Stimulated activated memory B cell treated with anti-CD40 and anti-IgM and Interleukin-4, amounts not matched to agents 10 μg/mL and 1 μg/mL and 100 μg/mL, for 72 hours (primary cell): ENCODE measurements at regions not wholly inside any gene's neighbourhood (a gene's known extent, or its start where the extent isn't known, plus 50 kb on each side); places are given as distances from the start of the nearest gene placed in this dataset.

Experiments
- ATAC-seq: fragments of 150-1000 bp; cut with Tn5 transposase; 2 replicates; pipeline ENCODE4 v1.10.0; 2021
- H3K27ac Mint-ChIP-seq: one replicate; pipeline ENCODE4 v1.8.0; 2022; ENCODE audit warnings: mild to moderate bottlenecking, mixed read lengths
- H3K27me3 Mint-ChIP-seq: one replicate; pipeline ENCODE4 v1.8.0; 2022; ENCODE audit warnings: mixed read lengths
- H3K36me3 Mint-ChIP-seq: one replicate; pipeline ENCODE4 v1.8.0; 2022; ENCODE audit warnings: mixed read lengths
- H3K4me1 Mint-ChIP-seq: one replicate; pipeline ENCODE4 v1.8.0; 2022; ENCODE audit warnings: mixed read lengths
- H3K4me3 Mint-ChIP-seq: one replicate; pipeline ENCODE4 v1.8.0; 2022; ENCODE audit warnings: mild to moderate bottlenecking, moderate library complexity, mixed read lengths
- H3K9me3 Mint-ChIP-seq: one replicate; pipeline ENCODE4 v1.8.0; 2022; ENCODE audit warnings: mixed read lengths

DNA sequence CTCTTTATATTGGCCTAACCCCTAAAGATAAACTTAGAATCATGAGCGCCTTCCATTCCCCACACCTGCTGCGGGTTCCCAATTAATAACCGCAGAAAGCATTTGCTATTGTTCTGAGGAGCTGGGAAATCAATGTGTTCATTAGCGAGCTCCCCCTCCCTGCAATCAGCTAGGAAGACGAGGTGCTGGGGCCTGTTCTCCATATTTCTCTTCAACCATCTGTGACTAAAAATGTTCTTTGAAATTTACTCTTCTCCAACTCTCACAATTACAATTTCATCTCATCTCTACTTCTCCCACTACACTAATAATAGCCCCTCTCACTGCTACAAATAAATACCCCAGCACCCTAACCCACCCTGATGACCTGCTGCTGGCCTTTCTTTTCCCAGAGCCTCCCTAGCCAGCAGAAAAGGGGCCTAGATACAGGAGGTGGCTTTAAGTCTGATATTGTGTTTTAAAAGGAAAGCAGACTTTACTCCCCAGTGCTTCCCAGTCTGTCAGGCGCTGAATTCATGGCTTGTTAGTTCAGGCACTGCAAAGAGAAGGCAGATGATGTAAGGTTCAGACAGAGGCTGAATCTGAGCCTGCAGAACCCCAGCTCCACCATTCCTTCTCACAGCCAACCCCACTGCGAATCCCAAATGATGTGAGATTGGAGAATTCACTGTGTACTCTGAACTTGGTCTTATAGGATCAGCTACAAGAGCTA lies 477.5 kb upstream of the DAB1 start:
- H3K4me1 Mint-ChIP-seq, result no peaks in the 10 kb centered on the region
- no peak for ATAC-seq
- H3K36me3 Mint-ChIP-seq, result no peaks in the 10 kb centered on the region
- no peaks in the 10 kb centered on the region for H3K27me3 Mint-ChIP-seq
- no peak overlapping the region for H3K4me3 Mint-ChIP-seq
- no peak overlapping the region for H3K27ac Mint-ChIP-seq
- H3K9me3 Mint-ChIP-seq, result no peaks in the 10 kb centered on the region

GRCh38 chr1:57898531-57898930 lies 474.7 kb upstream of the DAB1 start:
- H3K36me3 Mint-ChIP-seq, result no peaks in the 10 kb centered on the region
- H3K4me3 Mint-ChIP-seq, result no peak overlapping the region
- H3K4me1 Mint-ChIP-seq, result no peaks in the 10 kb centered on the region
- H3K27ac Mint-ChIP-seq, result no peak overlapping the region
- H3K27me3 Mint-ChIP-seq, result peaks cover 11% of the 10 kb centered on the region
- no peaks in the 10 kb centered on the region for H3K9me3 Mint-ChIP-seq
- ATAC-seq, result no peak

- Mint-ChIP-seq H3K9me3 (no peaks in the 10 kb centered on the region), H3K27me3 (peaks cover 17% of the 10 kb centered on the region), H3K4me3 (no peak overlapping the region), H3K27ac (no peak overlapping the region), H3K36me3 (no peaks in the 10 kb centered on the region), H3K4me1 (no peaks in the 10 kb centered on the region)
- no peak for ATAC-seq
Observed at GRCh38 chr1:57897581-57897980, 473.7 kb upstream of the DAB1 start.

GRCh38 chr1:57894315-57894714 lies 470.5 kb upstream of the DAB1 start:
- Mint-ChIP-seq H3K4me1 (no peaks in the 10 kb centered on the region), H3K4me3 (no peak overlapping the region), H3K36me3 (no peaks in the 10 kb centered on the region), H3K9me3 (no peaks in the 10 kb centered on the region), H3K27ac (no peak overlapping the region), H3K27me3 (peaks cover 27% of the 10 kb centered on the region)
- ATAC-seq, result no peak

DNA sequence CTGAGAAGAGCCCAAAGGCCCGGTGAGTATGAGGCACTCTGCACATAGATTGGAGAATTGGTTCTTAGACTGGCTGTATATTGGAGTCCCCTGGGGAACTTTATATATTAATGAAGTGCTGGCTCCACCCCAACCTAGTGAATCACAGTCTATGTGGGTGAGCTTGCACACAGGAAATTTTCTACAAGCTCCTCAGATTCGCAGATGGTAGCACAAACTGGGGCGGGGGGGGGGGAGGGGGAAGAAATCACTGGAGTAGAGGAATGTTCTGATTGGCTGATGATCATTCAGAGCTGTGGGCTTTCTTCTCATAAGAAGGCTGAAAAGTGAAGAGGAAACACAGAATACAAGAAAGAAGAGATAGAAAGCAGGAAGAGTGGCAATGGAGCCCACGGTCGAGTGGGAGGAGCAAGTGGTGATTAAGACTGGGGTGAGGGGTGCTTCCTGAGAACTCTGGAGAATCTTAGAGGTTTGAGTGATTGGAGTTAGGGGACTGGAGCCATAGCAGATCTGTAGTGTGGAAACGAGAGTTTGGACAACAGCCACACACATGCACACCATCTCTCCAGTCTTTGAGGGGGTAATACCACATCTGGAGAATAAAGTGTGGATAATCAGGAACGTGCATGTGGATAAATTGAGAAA lies 465.9 kb upstream of the DAB1 start:
- no peaks in the 10 kb centered on the region for H3K9me3 Mint-ChIP-seq
- H3K27me3 Mint-ChIP-seq, result peaks cover 27% of the 10 kb centered on the region
- H3K36me3 Mint-ChIP-seq, result no peaks in the 10 kb centered on the region
- H3K27ac Mint-ChIP-seq, result no peak overlapping the region
- no peaks in the 10 kb centered on the region for H3K4me1 Mint-ChIP-seq
- H3K4me3 Mint-ChIP-seq, result no peak overlapping the region
- ATAC-seq, result no peak

- Mint-ChIP-seq H3K4me3 (no peak overlapping the region), H3K36me3 (no peaks in the 10 kb centered on the region), H3K9me3 (no peaks in the 10 kb centered on the region), H3K27ac (no peak overlapping the region), H3K27me3 (peaks cover 11% of the 10 kb centered on the region), H3K4me1 (no peaks in the 10 kb centered on the region)
- ATAC-seq, result no peak
Observed at GRCh38 chr1:57887964-57888491, 464.2 kb upstream of the DAB1 start.

- Mint-ChIP-seq H3K4me1 (no peaks in the 10 kb centered on the region), H3K27me3 (peaks cover 10% of the 10 kb centered on the region), H3K27ac (no peak overlapping the region), H3K36me3 (no peaks in the 10 kb centered on the region), H3K9me3 (no peaks in the 10 kb centered on the region), H3K4me3 (no peak overlapping the region)
- ATAC-seq, result no peak
Observed at GRCh38 chr1:57886376-57886775, 462.5 kb upstream of the DAB1 start.

DNA sequence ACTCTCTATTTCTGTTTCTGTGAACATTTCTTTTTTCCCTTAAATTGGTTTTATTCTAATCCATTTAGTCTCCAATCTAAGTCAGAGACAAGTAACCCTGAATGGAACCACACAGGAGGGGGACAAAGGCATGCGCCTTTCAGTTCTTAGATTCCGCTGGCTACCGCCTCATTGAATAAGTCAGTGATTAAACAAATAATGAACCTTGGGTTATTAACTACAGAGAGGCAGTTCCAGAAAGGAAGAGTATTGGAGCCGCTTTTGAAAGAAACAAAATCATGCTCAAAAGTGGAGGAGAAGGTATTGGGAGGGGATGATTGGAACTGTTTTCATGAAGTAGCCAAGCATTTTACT lies 459.8 kb upstream of the DAB1 start:
- H3K27me3 Mint-ChIP-seq, result no peaks in the 10 kb centered on the region
- no peaks in the 10 kb centered on the region for H3K9me3 Mint-ChIP-seq
- H3K27ac Mint-ChIP-seq, result no peak overlapping the region
- no peak overlapping the region for H3K4me3 Mint-ChIP-seq
- ATAC-seq, result no peak
- no peaks in the 10 kb centered on the region for H3K36me3 Mint-ChIP-seq
- no peaks in the 10 kb centered on the region for H3K4me1 Mint-ChIP-seq

- H3K4me1 Mint-ChIP-seq, result no peaks in the 10 kb centered on the region
- H3K9me3 Mint-ChIP-seq, result no peaks in the 10 kb centered on the region
- H3K27ac Mint-ChIP-seq, result no peak overlapping the region
- ATAC-seq, result no peak
- no peak overlapping the region for H3K4me3 Mint-ChIP-seq
- H3K27me3 Mint-ChIP-seq, result no peaks in the 10 kb centered on the region
- no peaks in the 10 kb centered on the region for H3K36me3 Mint-ChIP-seq
Observed at GRCh38 chr1:57882934-57883641, 459.2 kb upstream of the DAB1 start.

GRCh38 chr1:57882072-57882471 lies 458.2 kb upstream of the DAB1 start:
- H3K4me1 Mint-ChIP-seq, result no peaks in the 10 kb centered on the region
- no peak overlapping the region for H3K4me3 Mint-ChIP-seq
- H3K27ac Mint-ChIP-seq, result no peak overlapping the region
- H3K36me3 Mint-ChIP-seq, result no peaks in the 10 kb centered on the region
- no peaks in the 10 kb centered on the region for H3K27me3 Mint-ChIP-seq
- H3K9me3 Mint-ChIP-seq, result no peaks in the 10 kb centered on the region
- ATAC-seq, result no peak

GRCh38 chr1:57881639-57882038 lies 457.8 kb upstream of the DAB1 start:
- no peaks in the 10 kb centered on the region for H3K9me3 Mint-ChIP-seq
- H3K27me3 Mint-ChIP-seq, result no peaks in the 10 kb centered on the region
- H3K4me1 Mint-ChIP-seq, result no peaks in the 10 kb centered on the region
- no peak overlapping the region for H3K27ac Mint-ChIP-seq
- no peak overlapping the region for H3K4me3 Mint-ChIP-seq
- ATAC-seq, result no peak
- no peaks in the 10 kb centered on the region for H3K36me3 Mint-ChIP-seq

GRCh38 chr1:57879700-57880099 lies 455.8 kb upstream of the DAB1 start:
- no peak overlapping the region for H3K4me3 Mint-ChIP-seq
- H3K4me1 Mint-ChIP-seq, result no peaks in the 10 kb centered on the region
- ATAC-seq, result peak; percentile 49
- no peaks in the 10 kb centered on the region for H3K27me3 Mint-ChIP-seq
- H3K36me3 Mint-ChIP-seq, result no peaks in the 10 kb centered on the region
- no peak overlapping the region for H3K27ac Mint-ChIP-seq
- H3K9me3 Mint-ChIP-seq, result no peaks in the 10 kb centered on the region

GRCh38 chr1:57874418-57874877 lies 450.6 kb upstream of the DAB1 start:
- no peak overlapping the region for H3K4me3 Mint-ChIP-seq
- H3K9me3 Mint-ChIP-seq, result peaks cover 4% of the 10 kb centered on the region
- no peaks in the 10 kb centered on the region for H3K4me1 Mint-ChIP-seq
- H3K36me3 Mint-ChIP-seq, result no peaks in the 10 kb centered on the region
- ATAC-seq, result no peak
- H3K27me3 Mint-ChIP-seq, result no peaks in the 10 kb centered on the region
- no peak overlapping the region for H3K27ac Mint-ChIP-seq

- H3K4me3 Mint-ChIP-seq, result no peak overlapping the region
- ATAC-seq, result no peak
- no peaks in the 10 kb centered on the region for H3K27me3 Mint-ChIP-seq
- H3K4me1 Mint-ChIP-seq, result no peaks in the 10 kb centered on the region
- no peak overlapping the region for H3K27ac Mint-ChIP-seq
- peaks cover 4% of the 10 kb centered on the region for H3K9me3 Mint-ChIP-seq
- no peaks in the 10 kb centered on the region for H3K36me3 Mint-ChIP-seq
Observed at GRCh38 chr1:57872913-57873312, 449.1 kb upstream of the DAB1 start.

DNA sequence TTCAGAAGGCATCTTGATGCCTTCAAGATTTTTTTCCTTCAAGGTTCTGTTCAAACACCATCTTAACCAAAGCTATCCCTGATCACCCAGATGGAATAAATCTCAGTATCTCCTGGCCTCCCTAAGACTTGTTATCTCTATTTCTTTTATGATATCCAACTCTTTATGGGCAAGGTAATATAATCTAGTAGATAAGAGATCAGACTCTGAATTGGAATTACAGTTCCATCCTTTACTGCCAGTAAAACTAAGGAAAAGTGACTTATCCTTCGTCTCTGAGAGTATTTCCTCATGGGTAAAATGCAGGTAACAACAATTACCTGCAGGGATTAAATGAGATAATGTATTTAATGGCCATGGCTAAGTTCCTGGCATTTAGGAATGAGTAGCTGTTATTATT lies 445.0 kb upstream of the DAB1 start:
- ATAC-seq, result no peak
- peaks cover 4% of the 10 kb centered on the region for H3K9me3 Mint-ChIP-seq
- no peak overlapping the region for H3K4me3 Mint-ChIP-seq
- H3K4me1 Mint-ChIP-seq, result no peaks in the 10 kb centered on the region
- H3K36me3 Mint-ChIP-seq, result no peaks in the 10 kb centered on the region
- H3K27me3 Mint-ChIP-seq, result no peaks in the 10 kb centered on the region
- H3K27ac Mint-ChIP-seq, result no peak overlapping the region

DNA sequence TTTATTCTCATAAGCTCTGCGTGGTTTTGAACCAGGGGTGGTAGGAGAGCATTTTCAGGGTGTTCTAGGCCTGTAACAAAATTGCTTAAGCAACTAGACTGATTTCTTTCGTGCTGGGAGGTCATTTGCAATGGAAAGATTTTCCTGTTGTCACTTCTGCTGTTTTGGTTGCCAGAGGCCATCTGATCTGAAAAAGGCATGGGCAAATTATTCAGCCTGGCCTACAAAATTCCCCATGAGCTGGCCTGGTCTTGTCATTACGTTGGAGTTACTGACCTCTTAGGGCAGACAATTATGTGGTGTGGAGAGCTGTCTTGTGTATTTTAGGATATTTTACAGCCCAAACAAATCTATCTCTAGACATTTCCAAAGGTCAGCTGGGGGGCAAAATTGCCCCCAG lies 444.4 kb upstream of the DAB1 start:
- no peak overlapping the region for H3K4me3 Mint-ChIP-seq
- H3K27ac Mint-ChIP-seq, result no peak overlapping the region

More for the DNA sequence above, 444.4 kb upstream of the DAB1 start:
- Mint-ChIP-seq H3K36me3 (no peaks in the 10 kb centered on the region), H3K9me3 (peaks cover 4% of the 10 kb centered on the region), H3K27me3 (no peaks in the 10 kb centered on the region), H3K4me1 (no peaks in the 10 kb centered on the region)
- no peak for ATAC-seq
